HTR-8/SVneo (cell line): ENCODE measurements at regions not wholly inside any gene's neighbourhood (a gene's known extent, or its start where the extent isn't known, plus 50 kb on each side); places are given as distances from the start of the nearest gene placed in this dataset.
A peak's percentile ranks its signal among the peaks of the same experiment; 100 is the strongest.

ENCODE experiments used
- DNase-seq: peaks from one replicate; pipeline ENCODE4 v3.0.0; 2011; ENCODE audit warnings: low spot score, mixed read lengths; ENCODE audit not compliant: insufficient read length
- FAIRE-seq: peaks from 2 replicates; lab custom pipeline; 2011; peaks lifted over from hg19 to GRCh38; lab: Jason Lieb, UNC

- DNase-seq (no peak), FAIRE-seq (no peak)
Observed at GRCh38 chr4:35912174-35912573, 332.1 kb downstream of the ARAP2 start.

DNA sequence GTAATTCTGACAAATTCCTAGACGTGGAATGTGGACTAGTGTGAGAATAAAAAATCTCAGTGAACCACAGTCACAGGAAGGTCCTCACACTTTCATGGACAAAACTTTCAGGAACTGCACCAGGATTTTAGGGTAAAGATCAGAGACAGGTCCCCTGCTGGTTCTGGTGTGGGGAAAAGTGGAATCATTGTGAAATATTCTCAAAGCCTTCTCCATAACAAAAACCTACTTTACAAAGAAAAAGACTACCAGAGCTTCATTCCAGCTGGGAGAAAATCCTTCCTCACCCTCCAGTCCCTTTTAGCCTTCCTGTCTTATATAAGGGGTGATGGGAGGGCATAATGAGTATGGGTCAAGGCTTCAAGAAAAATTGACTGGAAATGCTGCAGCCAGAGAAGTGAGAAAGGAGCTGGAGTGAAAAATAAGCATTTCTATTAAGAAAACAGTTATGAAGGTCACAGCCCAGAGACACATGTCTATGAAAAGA lies 325.8 kb downstream of the ARAP2 start:
- FAIRE-seq: no peak

GRCh38 chr4:35925806-35926205 lies 318.5 kb downstream of the ARAP2 start:
- FAIRE-seq (no peak), DNase-seq (no peak)

More for the DNA sequence above, 325.8 kb downstream of the ARAP2 start:
- DNase-seq: no peak

GRCh38 chr4:35926788-35927187 lies 317.5 kb downstream of the ARAP2 start:
- FAIRE-seq (no peak), DNase-seq (no peak)

- FAIRE-seq (no peak), DNase-seq (no peak)
Observed at GRCh38 chr4:35933901-35934300, 310.4 kb downstream of the ARAP2 start.

GRCh38 chr4:35934320-35934981 lies 309.9 kb downstream of the ARAP2 start:
- DNase-seq (peak; percentile 7), FAIRE-seq (no peak)

DNA sequence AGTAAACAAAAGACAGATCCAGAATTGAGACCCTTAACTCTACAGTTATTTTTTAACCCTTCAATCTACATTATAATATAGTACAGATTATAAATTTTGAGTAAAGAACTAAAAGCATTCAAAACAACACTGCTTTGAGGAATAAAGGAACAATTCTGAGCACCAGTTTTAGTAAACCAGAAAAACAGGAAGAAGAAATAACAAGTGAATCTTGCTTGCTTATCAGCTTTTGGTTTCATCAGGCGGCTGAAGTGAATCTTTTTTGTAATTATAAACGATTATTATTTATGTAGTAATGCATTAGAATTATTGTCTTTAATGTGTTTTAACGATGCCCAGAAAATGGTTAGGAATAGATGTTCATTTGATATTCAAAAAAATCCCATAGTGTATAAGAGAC lies 305.4 kb downstream of the ARAP2 start:
- DNase-seq (no peak), FAIRE-seq (no peak)

- no peak for FAIRE-seq
Observed at GRCh38 chr4:35939751-35940150, 304.6 kb downstream of the ARAP2 start.

GRCh38 chr4:35942092-35942491 lies 302.2 kb downstream of the ARAP2 start:
- FAIRE-seq (no peak), DNase-seq (no peak)

More at GRCh38 chr4:35939751-35940150, 304.6 kb downstream of the ARAP2 start:
- no peak for DNase-seq

DNA sequence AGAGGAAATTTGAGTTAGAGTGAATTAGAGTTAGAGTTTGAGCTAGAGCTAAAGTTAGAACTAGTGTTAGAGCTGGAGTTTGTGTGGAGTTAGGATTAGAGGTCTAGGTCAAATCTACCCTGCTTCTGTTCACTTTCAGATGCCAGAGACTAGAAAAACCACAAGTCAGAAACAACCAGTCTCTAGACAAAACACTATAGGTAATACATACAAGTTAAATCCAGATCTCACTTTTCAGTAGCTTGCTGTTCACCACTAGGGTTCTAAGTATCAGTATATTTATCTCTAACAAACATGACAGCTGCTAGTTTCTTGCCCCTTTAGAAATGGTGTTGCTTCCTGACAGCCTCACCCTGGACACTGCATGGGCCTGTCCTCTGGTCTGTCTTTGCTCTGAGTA lies 300.7 kb downstream of the ARAP2 start:
- FAIRE-seq: no peak

DNA sequence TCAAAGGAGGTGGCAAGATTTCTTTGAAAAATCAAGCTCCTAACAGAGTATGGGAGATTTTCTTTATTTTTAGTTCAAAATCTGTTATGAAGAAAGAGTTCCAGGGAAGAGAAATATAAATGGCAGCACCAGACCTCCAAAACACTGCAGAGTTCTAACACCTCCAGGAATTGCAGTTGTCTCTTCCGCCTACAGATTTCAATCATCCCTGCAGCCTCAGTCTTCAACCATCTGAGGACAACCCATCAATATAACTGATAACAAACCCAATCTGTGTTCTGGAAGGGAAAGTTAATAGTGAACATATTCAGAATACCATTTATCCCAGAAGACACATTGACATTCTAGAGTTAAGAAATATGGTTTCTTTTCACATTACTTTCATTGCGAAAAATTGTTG lies 296.1 kb downstream of the ARAP2 start:
- no peak for DNase-seq
- FAIRE-seq: no peak

More for the DNA sequence above, 300.7 kb downstream of the ARAP2 start:
- DNase-seq: no peak

- FAIRE-seq: no peak
Observed at GRCh38 chr4:35950442-35950841, 293.9 kb downstream of the ARAP2 start.

DNA sequence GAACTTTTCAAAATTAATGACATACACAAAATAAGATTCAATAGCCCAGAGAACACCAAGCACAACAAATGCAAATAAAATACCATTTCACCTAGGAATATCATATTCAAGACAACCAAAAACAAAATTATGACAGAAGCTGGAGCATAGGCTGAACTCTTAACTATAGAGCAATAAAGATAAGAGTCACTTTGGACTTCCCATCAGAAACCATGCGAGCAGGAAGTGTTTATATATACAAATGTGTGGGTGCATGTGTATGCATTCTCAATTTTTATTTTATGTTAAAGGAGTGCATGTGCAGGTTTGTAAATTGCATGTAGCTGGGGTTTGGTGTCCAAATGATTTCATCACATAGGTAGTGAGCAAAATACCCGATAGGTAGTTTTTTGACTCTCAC lies 291.6 kb downstream of the ARAP2 start:
- FAIRE-seq: no peak

More at GRCh38 chr4:35950442-35950841, 293.9 kb downstream of the ARAP2 start:
- DNase-seq: no peak

GRCh38 chr4:35963383-35963782 lies 280.9 kb downstream of the ARAP2 start:
- DNase-seq (no peak), FAIRE-seq (no peak)

More for the DNA sequence above, 291.6 kb downstream of the ARAP2 start:
- no peak for DNase-seq

DNA sequence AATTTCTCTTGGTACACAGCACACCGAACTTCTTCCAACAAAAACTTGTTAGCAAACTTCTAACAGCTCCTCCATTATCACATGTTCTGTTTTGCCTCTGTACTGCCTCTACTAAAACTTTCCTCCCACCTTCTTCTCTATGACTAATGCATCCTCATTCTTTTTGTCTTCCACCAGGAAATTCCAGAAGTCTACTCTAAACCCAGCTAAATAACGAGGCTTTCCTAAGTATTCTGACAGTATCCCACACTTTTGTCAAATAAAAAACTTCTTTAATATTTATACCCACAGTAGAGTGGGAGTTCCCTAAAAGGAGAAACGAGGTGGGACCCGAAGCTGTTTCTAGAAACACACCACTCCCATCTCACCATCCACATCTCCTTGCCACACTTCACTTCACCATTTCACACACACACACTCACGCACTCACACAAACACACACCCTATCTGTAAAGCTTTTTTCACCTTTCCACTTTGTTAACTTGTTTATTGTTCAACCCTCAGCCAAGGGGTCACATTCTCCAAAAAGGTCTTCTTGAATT lies 280.3 kb downstream of the ARAP2 start:
- FAIRE-seq: no peak
- no peak for DNase-seq

DNA sequence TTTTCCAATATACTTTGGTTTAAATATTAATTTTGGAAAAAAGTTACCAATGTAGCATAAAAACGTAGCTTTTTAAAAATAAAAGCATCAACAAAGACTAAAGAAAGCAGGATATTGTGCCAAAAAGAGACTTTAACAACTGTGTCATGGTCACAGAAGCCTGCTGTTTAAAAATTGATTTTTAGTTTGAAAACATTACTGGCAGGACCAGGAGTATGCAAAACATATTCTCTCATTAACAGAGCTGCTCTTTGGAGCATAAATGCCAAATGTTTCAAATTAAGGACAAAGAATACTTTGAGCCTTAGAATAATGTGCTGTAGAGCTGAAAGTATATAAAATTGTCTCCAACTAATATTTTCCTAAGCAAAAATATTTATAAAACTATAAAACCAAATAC lies 279.0 kb downstream of the ARAP2 start:
- FAIRE-seq (no peak), DNase-seq (no peak)

DNA sequence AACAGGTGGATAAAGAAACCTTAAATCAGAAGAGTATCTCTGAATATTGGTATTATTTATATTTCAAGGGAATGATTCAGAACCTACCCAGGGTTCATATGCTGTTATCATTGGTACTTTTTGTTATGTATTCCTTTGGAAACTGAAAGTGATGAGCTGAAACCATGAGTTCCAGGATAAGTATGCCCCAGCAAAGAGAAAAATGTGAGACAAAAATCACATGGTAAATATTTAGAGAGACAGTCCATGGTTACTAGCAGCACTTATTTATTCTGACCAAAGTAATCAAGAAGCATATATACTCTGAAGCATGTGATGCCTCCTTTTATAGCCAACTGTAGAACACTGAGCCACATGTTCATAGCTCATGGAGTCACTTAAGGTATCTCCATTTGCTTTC lies 277.7 kb downstream of the ARAP2 start:
- DNase-seq: no peak
- FAIRE-seq: no peak

- DNase-seq (no peak), FAIRE-seq (no peak)
Observed at GRCh38 chr4:35970366-35970960, 273.9 kb downstream of the ARAP2 start.

DNA sequence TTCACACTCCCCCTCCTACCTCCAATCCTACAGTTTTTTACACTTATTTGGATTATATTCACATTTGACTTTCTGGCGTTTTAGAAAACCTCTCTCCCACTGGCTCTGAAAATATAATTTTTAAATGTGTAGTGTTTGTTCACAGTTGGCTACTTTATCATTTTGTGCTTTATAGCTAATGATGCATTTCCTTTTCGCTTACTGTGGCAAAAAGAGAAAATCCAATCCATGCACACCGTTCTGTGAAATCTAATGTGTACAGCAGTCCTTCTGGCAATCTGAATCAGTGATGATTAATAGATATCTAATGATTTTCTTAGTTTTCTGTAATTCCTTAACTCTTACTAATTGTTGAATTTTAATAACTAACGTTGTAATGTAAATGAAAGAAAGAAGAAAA lies 271.5 kb downstream of the ARAP2 start:
- DNase-seq: no peak
- no peak for FAIRE-seq

- FAIRE-seq (no peak), DNase-seq (no peak)
Observed at GRCh38 chr4:35975617-35976355, 268.5 kb downstream of the ARAP2 start.

GRCh38 chr4:35978551-35978950 lies 265.8 kb downstream of the ARAP2 start:
- no peak for DNase-seq
- no peak for FAIRE-seq
